ENCODE measurements at regions not wholly inside any gene's neighbourhood (a gene's known extent, or its start where the extent isn't known, plus 50 kb on each side); places are given as distances from the start of the nearest gene placed in this dataset.

DNA sequence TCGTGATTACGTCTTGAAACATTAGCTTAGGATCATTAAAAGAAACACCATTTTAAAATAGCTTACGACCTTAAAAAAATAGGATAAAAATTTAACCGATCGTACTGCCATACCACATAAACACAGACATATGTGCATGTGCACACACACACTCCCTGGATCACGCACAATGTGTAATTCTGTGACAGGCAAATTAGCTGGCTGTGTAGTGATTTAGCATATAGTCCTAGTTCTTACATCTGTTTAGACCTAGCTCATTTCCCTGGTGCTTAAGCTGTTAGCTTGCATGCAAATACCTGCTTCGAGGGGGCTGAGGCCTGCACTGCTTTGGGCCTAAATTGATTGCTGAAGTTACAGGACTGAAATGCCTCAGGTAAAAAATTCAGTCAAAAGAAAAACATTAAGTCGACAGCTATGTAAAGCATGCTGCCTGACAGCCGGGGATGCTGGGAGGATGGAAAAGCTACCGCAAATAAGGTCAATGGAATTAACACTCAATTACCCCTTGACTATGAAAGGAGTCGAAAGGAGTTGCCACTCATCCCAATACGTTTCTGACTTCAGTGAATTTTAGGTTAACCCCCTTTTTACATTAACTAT is 267.1 kb upstream of the FZD8 start:
- DNase-seq = no peak

DNA sequence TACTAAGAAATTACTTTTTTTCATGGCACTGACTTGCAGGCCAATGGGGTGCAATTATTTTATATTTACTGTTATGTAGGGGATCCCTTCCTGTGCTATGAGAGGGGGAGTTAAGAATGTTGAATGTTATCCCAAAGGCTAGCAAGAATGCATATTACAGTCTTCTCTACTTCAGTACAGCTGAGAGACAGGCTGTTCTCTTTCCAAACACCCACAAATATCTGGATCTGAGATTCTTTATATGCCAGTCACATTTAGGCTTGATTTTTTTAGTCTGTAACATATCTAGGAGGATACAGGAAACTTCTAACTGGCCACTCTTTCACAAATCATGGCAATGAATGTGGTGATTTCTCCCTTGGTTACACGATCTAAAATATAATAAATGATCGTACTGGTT is 266.4 kb upstream of the FZD8 start:
- DNase-seq = no peak

DNA sequence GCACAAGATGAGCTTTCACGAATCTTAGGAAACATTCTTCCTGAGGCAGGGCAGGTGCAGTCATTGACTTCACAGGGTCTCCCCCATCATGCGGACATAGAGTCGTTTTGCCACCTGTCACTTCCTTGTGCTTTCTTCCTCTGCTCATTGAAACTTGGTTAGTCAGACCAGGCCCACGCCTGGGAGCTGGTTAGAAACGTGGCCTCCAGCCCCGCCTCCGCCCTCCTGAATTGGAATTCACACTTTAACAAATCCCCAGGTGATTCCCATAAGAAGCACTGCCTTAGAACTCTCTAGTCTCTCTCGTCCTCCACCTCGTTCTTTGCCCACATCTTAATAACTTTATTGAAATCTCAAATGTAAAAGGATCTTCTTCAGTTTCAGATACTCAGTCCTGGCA is 265.5 kb upstream of the FZD8 start:
- no peak for DNase-seq

DNA sequence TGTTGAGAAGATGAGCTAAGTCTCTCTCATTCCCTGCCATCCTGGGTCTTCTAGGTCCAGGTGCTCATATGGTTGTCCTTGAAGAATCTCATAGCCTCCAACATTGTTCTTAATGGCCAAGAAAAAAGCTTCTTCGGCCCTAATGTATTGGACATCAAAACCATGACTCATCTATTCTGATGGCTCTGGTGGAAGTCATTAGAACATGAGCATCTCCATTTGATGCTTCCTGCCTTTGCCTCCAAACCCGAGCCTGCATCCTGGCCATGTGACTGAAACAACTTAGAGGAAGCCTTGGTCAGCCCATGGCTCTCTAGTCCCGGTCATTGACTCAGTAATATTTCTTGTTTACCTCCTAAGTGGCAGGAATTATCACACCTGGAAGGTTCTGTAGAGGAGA is 264.1 kb upstream of the FZD8 start:
- DNase-seq = no peak

DNA sequence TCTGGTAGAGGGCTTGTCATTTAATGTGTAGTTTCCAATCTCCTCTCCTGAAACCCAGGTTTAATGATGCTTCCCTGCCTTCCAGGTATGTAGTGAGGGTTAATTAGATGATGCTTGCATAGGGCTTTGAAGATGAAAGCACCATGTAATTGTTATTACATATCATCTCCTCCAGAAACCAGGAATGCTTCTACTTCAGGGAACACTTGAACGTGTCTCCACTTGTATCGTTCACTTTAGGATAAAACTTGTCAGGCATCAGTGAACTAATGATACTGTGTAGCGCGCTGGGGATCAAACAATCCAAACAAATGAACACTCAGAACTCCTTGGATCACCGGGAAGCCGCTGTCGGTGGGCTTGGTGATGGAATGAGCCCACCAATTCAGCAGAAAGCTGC is 260.9 kb upstream of the FZD8 start:
- no peak for DNase-seq

DNA sequence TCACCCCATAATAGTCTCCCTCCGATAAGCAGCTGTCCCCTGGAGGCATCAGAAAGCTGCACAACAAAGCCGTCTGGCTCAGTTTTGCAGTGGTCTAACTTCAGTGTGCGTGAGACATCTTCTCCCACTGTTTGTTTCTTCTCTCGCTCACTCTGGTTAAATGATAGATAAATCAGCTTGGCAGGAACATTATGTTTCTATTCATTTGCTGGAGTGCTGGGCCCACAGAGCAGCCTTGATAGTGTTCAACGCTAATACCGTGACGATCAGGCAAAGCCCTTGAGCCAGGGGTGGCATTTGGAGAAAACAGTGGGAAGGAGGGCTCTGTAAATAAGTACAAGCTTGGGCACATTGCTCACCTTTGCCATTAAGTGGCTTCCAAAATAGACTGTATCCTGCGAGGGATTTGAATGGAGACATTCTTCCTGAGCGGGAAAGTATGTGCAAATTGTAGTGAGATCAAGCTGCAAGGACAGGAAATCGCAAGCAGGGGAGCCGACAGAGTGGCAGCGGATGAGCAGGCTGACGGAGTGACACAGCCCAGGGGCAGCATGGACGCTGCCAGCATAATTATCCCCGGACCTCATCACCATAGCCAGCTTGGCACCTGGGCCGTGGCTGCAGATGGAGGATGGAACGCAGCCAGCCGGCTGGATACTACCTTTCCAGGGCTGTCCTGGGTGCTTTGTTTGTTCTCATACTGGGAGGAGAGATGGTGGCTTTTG is 256.8 kb upstream of the FZD8 start:
- no peak for DNase-seq

DNA sequence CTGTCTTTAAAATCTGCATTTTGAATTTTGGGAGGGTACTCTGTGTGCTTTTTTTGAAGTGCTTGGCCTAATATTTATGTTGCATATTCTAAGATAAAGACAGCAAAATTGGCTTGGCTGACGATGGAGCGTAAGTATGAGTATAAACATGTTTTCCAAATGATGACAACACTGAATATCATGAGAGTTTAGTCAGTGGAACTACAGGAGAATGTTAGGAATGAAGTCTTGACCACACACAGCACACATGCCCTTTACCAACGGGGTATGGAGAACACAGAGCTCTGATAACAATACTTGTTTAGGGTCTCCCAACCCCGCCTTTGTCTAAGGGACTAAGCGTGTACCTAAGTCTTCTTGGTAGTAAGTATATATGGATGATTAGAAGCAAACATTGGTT is 253.9 kb upstream of the FZD8 start:
- DNase-seq = no peak

DNA sequence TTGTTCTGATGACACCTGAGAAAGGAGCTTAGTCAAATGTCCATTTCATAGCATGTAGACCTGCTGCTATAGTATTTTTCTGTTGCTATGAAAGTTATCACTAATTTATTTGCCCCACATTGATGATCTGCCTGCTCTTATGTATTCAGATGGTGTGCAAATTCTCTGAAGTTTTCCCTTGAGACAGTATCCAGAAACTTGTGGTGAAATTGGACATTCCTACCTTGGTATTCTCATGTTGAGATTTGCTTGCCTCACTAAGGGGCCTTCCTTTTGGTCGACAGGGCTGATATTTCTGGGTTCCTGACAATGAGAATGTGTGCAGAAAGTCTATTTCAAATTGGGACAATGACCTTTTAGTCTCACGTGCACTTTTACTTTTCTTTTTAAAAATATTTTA is 253.2 kb upstream of the FZD8 start:
- DNase-seq = no peak

DNA sequence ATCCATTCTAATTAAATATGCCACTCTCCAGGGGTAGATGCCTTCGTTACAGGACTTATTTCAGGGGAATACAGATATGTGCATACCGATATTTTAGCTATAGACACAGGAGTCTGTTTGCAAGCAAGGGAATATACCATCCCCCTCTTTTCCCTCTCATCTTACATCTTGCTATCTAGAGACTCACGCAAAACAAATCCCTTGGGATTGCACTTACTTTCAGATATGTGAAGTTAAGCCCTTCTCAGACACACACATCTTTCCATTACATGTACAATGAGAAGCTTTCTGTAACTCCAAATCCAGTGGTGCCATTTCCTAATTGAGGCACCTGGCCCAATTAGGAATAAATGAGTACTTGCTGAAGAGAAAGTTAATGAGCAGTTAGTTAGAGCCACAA is 250.4 kb upstream of the FZD8 start:
- DNase-seq = no peak

DNA sequence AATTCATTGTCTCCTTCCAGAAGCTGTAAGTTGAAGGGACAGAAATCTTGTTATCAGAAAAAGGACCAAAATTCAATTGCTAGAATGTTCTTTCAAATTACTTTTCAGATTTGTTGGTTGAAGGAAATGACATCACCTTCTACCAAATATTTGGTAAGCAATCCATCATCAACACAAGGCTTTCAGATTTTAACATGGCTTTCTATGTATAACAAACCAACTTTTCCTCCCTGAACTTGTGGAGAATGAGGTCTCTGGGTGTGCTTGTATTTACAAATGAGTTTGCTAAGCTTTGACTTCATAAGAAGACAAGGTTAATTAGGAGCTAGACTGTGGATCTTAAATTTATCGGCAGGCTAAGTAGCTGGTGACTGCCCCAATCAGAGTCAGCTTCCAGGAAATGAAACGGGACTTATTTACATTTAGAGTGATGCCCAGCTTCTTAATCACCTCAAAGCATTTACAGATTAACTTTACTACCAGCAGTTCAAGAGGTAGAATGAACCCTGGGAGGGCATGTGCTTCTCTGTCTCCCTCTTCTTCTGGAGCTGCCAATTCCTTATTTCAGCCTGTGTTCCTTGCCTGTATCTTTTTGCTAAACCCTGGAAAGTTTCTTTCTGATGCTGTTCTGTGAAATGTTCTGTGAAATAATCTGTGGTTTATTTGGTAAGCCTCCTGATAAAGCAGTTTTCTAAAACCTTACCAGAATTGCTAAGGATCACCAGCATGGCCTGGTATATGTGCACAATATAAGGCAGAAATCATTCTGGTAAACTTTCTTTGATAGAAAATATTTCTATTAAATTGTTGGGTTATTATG is 248.8 kb upstream of the FZD8 start:
- no peak for DNase-seq

DNA sequence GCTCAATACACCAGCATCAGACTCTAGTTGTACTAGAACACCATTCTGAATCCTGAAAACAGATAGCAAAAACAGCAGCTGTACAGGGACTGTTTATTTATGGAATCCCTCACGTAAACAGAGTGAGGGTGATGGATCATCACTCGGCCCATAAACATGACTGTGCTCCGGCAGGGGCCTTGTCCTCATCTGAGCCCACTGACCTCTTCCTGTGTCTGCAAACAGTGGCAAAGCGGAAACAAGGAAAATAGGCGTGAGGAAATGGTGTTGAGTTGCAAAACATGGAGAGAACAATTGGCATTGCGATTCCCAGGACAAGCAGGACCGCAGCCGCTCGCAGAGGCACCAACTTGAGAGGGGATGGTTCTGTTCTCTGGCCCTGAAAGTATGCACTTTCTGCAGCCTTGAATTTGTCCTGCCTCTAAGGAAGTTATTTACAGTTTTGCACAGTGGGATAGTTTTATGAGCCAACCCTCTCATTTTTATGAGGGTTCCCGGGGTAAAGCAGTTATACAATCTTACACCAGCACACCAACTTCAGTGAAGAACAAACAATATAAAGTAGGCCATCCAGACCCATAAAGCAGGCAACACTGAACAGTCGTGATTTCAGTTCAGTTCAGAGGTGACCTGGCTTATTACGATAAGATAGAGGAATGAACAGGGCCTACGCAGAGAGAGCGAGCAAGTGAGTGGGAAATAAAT is 248.0 kb upstream of the FZD8 start:
- DNase-seq = no peak

DNA sequence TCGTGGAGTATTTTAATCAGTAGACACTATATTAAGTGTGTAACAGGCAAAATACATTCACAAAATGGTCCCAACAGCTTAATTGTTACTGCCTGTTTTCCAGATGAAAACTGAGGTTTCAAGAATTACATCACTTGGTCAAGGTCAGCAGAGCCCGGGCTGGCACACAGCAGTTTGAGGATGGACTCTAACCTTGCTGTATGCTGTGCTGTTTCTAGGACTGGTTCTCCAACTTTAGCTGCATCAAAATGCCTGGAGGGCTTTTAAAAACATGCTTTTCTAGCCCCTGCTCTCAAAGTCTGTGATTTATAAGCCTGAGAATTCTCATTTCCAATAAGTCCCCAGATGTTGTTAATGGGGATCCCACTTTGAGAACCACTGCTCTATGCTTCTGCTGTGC is 247.1 kb upstream of the FZD8 start:
- no peak for DNase-seq

DNA sequence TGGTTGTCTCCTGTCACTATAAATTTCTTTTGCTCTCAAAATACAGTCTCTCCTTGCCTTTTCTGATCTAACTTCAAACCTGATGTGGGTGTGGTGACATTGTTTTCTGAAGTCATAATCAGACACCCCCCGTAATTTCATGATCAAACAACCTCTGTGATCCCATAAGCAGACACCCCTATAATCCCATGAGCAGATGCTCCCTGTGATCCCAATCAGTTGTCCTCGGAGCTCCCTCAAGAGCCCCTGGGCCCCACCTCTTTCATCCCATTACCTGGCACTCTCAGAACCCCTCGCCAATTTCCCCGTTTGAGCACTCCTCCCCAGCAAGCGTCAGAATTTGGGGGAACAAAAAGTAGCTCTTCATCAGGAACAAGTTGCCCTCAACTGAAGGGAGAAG is 246.3 kb upstream of the FZD8 start:
- DNase-seq = no peak

DNA sequence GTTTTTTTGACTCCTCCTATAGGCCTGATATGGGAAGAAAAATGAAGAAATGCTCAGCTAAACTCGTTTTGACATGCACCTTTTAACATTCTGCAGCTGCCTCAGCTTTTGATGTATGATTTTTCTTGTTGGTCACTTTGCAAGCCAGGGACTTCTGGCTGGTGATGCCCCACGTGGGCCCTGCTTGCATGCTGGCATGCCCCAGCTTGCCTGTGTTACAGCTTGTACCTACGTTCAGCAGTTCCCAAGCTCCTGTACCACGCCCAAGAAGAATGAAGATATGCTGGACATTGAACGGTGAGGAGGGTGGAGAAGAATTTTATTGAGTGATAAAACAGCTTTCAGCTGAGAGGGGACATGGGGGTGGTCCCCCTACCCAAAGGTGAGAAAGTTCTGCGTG is 245.6 kb upstream of the FZD8 start:
- DNase-seq = no peak

DNA sequence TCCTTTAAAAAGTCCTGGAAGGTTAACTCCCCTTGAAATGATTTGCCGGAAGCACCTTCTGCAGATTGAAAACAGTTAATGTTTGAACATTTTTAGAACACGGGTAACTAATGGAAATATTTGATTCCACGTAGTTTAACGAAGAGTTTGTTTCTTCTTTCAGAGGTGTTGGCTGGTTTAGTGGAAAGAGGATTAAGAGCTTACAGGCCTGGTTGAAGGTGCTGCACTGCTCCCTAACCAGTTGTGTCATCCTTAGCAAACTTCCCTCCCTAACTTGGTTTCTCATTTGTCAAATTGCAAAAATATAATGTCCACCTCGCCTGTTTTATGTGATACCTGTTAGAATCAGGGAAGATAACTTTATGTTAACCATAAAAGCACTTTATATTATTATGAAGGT is 243.0 kb upstream of the FZD8 start:
- no peak for DNase-seq

DNA sequence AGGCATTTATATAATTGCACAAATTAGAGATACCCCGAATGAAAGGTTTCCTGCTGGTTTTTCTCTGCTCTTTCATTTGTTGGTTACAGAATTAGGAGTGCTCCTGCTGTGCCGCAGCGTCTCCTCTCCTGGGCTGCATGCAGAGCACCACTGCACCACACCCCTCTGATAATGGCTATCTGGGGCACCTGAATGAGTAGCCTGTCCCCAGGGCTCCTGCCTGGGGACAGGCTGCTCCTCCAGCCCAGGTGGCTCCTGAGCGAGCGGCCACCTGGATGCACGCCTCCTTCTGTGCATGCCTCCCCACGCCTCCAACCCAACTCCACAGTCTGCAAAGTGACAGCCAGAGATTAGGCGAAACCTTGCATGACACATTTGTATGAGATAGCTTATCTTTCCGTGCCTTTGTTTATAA is 242.6 kb upstream of the FZD8 start:
- DNase-seq = no peak

DNA sequence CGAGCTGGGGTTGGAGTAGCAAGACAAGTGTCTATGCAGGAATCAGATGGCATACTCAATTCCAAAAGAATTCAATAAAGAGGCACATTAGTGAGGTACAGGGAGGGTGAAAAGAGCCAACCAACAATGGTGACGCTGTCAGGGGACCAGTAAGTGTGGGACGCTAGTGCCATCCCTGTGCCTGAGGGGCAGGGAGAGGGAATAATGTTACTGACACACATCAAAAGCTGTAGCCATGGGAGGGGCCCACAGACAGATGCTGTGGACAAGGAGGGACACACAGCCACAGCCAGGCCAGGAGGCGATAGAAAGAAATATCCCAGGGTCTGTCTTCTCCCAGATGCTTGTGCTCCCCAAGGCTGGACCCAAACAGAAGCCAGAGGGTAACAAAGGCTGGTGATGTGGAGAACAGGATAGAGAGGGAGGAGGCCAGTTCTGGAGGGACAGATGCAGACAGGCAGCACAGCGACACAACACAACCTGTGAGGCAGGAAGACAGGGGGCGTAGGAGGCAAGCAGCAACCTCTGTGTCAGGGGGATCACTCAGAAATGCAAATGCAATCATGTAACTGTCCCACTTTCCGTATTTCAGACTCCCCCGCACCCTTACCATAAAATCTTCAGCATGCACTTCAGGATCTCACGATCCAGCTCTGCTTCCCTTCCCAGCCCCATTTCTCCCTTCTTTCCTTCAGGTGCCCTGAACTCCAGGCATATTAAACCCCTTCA is 240.5 kb upstream of the FZD8 start:
- no peak for DNase-seq

DNA sequence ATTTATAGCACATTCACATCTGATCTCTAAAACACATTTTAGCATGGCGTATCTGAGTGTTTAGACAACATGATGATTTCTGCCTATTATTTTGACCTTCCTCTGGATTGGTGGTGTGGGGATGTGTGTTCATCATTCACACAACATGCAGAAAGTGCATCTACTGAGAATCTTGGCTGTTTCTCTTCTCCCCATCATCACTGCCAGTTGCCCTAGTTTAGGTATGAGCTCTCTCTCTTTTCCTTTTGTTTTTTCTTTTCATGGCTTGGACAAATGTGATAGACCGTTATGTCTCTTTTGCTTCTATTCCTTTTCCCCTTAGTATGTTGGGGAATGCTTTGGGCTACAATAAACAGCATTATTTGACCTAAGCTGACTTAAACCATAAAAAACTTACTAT is 239.2 kb upstream of the FZD8 start:
- DNase-seq = no peak

DNA sequence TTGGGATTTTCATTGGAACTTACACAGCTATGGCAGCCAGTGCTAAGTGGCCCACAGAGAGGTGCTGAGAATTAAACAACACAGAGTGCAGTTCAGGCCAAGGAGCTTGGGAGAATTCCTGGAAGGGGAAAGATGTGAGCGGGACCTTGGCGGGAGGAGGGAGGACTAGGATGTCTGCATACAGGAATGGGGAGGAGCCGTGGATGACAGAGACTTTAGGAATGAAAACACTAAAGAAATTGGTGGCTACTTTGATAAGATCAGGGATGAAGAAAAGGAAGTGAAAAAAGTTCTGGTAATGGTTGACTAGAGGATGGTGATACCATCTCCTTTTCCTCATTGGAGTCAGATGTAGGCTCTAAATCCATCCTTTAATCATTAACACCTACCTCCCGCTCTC is 234.2 kb upstream of the FZD8 start:
- DNase-seq = no peak

DNA sequence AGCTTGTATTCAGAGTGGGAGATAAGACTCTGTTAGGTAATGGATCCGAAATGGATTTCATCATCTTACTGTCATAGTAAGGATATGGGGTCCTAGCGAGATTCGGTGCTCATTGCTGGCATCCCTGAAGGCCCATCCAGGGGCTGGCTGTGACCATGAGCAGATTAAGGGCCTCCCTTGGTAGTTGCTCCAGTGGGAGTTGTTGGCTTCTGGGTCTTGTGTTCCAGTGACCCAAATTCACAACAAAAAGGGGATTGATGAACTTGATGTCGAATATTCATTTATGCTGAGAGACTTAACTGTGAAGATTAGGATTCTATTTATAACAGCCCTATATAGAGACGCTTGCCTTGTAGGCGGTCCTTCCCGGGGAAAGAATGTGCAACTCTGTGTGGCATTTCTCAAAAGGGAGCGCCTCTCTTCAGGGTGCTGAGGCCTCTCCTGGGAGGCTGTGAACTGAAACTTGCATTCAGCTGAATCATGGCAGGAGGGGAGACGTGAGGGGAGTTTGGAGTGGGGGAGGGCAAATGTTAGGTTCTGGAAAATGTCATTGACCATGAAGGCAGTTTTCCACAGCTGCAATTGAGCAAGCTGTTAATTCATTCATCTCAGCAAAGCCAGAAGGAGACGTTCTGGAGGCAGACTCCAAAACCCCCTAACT is 233.1 kb upstream of the FZD8 start:
- DNase-seq = no peak

DNA sequence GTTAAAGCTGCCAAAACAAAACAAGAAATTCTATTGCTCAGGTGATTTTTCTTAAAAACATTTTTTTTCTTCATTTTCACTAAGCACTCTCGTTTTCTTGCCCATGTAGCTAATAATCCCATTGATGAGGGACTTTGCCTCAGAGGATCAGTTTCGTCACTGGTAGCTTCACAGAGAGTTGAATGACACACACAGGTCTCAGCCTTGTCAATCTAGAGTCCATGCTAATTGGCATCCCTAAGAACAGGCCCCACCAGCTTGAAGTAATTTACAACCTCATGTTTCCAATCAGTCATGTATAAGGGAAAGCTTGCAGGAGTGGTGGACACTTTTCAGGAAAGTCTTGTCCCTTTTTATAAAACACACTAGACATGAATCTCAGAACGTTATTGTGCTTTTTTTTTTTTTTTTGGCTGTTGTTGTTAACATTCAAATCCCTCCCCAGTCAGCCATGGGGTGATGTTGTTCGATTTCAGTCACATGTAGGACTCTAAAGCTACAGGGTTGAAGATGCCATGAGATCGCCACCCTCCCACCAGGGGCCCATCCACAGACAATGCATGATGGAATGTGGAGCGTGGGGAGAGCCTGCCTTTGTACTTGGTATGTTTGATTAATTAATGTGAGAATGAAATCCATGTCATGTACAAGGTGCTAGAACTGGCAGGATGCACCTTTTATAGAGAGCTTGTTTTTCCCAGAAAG is 232.4 kb upstream of the FZD8 start:
- no peak for DNase-seq

DNA sequence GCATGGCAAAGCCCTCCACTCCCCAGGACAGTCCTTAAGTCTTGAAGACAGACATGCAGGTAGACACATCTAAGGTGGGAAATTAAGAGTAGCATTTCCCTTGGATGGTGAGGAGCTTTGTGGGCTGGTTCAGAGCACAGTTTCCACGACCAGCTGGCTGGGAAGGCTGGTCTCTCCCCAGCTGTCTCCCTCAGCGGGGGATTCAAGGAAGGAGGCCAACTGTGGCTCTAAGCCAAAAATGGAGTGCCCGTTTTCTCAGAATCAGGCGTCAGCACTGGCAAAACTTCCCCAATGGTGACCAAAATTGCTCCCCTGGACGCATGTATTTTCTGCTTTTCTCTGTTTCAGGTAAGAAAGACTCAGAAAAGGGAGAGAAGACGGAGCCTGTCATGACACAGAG is 230.6 kb upstream of the FZD8 start:
- DNase-seq = no peak
